ENCODE measurements at regions not wholly inside any gene's neighbourhood (a gene's known extent, or its start where the extent isn't known, plus 50 kb on each side); places are given as distances from the start of the nearest gene placed in this dataset.

DNA sequence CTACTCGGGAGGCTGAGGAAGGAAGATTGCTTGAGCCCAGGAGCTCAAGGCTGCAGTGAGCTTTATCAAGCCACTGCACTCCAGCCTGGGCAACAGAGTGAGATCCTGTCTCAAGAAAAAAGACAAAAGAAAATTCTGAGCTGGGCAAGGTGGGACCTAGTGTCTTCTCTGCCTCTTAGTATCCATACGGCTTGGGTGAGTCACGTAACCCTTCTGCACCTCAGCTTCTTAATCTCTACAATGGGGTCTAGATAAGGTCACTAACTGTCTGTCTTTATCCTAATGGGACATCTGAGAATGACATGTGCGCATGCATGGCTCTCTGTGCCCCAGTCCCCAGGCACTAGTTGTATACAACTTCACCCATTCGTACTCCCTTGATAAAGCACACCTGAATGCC lies 53.4 kb upstream of the TLK1 start:
- H3K4me2 ChIP-seq (ENCODE audit: low read depth, low read length) = no peak overlapping the region
- H3F3A ChIP-seq (ENCODE audit: insufficient read depth, low read length) = peaks cover 6% of the 10 kb centered on the region; the same call in 1 of the 2 replicates
- no peaks in the 10 kb centered on the region for H4K20me1 ChIP-seq (ENCODE audit: insufficient read depth, low read length)
- H3K9ac ChIP-seq (ENCODE audit: low read length) = no peak overlapping the region
- H3K4me3 ChIP-seq (ENCODE audit: low read length) = no peak overlapping the region
- no peaks in the 10 kb centered on the region for H3K27me3 ChIP-seq (replicated peaks; ENCODE audit: insufficient read depth, low read length)
- H3K36me3 ChIP-seq (replicated peaks; ENCODE audit: insufficient read depth, low read length) = no peaks in the 10 kb centered on the region
- no peaks in the 10 kb centered on the region for H3K9me3 ChIP-seq (replicated peaks; ENCODE audit: insufficient read depth, low read length)
- TF ChIP-seq EZH2 (optimal IDR thresholded peaks at IDR 0.05; ENCODE audit: low read depth, low read length) = no peak
- TF ChIP-seq, protein P1, sequence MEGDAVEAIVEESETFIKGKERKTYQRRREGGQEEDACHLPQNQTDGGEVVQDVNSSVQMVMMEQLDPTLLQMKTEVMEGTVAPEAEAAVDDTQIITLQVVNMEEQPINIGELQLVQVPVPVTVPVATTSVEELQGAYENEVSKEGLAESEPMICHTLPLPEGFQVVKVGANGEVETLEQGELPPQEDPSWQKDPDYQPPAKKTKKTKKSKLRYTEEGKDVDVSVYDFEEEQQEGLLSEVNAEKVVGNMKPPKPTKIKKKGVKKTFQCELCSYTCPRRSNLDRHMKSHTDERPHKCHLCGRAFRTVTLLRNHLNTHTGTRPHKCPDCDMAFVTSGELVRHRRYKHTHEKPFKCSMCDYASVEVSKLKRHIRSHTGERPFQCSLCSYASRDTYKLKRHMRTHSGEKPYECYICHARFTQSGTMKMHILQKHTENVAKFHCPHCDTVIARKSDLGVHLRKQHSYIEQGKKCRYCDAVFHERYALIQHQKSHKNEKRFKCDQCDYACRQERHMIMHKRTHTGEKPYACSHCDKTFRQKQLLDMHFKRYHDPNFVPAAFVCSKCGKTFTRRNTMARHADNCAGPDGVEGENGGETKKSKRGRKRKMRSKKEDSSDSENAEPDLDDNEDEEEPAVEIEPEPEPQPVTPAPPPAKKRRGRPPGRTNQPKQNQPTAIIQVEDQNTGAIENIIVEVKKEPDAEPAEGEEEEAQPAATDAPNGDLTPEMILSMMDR (IDR thresholded peaks at IDR 0.05; ENCODE audit: low read length) = no peak
- no peak overlapping the region for H3K27ac ChIP-seq (ENCODE audit: low read length)
- no peak overlapping the region for H2AFZ ChIP-seq (ENCODE audit: low read length)
- no peaks in the 10 kb centered on the region for H3K9me2 ChIP-seq (replicated peaks; ENCODE audit: insufficient read depth, low read length)
- no peak for DNase-seq
- H3K4me1 ChIP-seq (ENCODE audit: low read length) = peaks cover 7% of the 10 kb centered on the region; the same call in 1 of the 2 replicates
- H3K79me2 ChIP-seq (ENCODE audit: low read length) = no peaks in the 10 kb centered on the region

DNA sequence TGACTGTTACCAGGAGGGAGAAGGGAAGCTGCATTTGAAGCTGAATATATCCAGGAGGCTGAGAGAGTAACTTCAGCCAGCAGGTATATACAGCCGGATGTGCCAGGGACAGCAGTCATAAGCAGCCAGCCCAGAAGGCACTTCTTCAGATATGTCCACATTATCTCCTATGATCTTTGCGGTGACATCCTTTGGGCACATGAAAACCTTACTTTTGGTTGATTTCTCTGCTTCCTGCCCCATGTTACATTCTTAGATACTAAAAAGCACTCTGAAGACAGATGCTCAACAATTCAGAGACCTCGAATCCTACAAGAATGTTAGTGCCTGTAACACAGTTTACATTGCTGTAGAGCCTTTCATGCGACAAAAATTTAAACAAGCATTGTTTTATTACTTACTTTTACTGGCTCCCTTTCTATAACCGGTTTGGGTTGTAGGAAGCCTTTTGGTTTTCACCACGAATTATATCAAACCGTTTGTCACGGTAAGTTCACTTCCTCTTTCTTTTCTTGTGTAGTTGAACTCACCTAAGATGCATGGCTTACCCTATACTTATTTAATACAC lies 50.3 kb upstream of the TLK1 start:
- H3K4me1 ChIP-seq (ENCODE audit: low read length) = peaks cover 7% of the 10 kb centered on the region; the same call in 1 of the 2 replicates
- peak; percentile 32 for DNase-seq
- H3K27me3 ChIP-seq (replicated peaks; ENCODE audit: insufficient read depth, low read length) = no peaks in the 10 kb centered on the region
- H2AFZ ChIP-seq (ENCODE audit: low read length) = peak overlapping the region; percentile 49
- no peaks in the 10 kb centered on the region for H3K36me3 ChIP-seq (replicated peaks; ENCODE audit: insufficient read depth, low read length)
- peak overlapping the region; percentile 40 for H3K4me2 ChIP-seq (ENCODE audit: low read depth, low read length)
- H4K20me1 ChIP-seq (ENCODE audit: insufficient read depth, low read length) = no peaks in the 10 kb centered on the region
- no peaks in the 10 kb centered on the region for H3K9me3 ChIP-seq (replicated peaks; ENCODE audit: insufficient read depth, low read length)
- H3K79me2 ChIP-seq (ENCODE audit: low read length) = no peaks in the 10 kb centered on the region
- no peaks in the 10 kb centered on the region for H3K9me2 ChIP-seq (replicated peaks; ENCODE audit: insufficient read depth, low read length)
- peak overlapping the region; percentile 41 for H3K4me3 ChIP-seq (ENCODE audit: low read length)
- H3K9ac ChIP-seq (ENCODE audit: low read length) = no peak overlapping the region
- H3F3A ChIP-seq (ENCODE audit: insufficient read depth, low read length) = peaks cover 6% of the 10 kb centered on the region; the same call in 1 of the 2 replicates
- peak overlapping the region; percentile 17; the same call in 1 of the 2 replicates for H3K27ac ChIP-seq (ENCODE audit: low read length)
- TF ChIP-seq EZH2phosphoT487 (IDR thresholded peaks at IDR 0.05; ENCODE audit: low read length) (no peak), EZH2 (optimal IDR thresholded peaks at IDR 0.05; ENCODE audit: low read depth, low read length) (no peak)
- TF ChIP-seq, protein P1 (IDR thresholded peaks at IDR 0.05; ENCODE audit: low read length) = no peak

Data from MM.1S (cell line).